CD8-positive, alpha-beta memory T cell (primary cell): ENCODE measurements at regions not wholly inside any gene's neighbourhood (a gene's known extent, or its start where the extent isn't known, plus 50 kb on each side); places are given as distances from the start of the nearest gene placed in this dataset.

Experiments used
- CTCF ChIA-PET: fragments of 350-600 bp; sonication (Branson Sonifier 250); formaldehyde crosslinking; loops from one replicate; lab custom pipeline; 2021; ENCODE audit warnings: antibody characterized with exemption; lab: Charles Lee
- POLR2A ChIA-PET: fragments of 350-600 bp; sonication (Branson Sonifier 250); formaldehyde crosslinking; loops from one replicate; lab custom pipeline; 2021; ENCODE audit warnings: antibody characterized with exemption; lab: Charles Lee
- DNase-seq, 5 donors: peaks; one replicate each; pipeline versions ENCODE4 v3.0.0 to v3.0.0-alpha.2; 2020 to 2022; ENCODE audit warnings: mixed read lengths in 1 of 5
- H3K27ac ChIP-seq: one replicate; pipeline ENCODE4 v1.7.0; 2013; ENCODE audit warnings: low read depth, mild to moderate bottlenecking, low read length, moderate library complexity
- H3K27me3 ChIP-seq: 2 replicates; pipeline ENCODE4 v1.7.0; 2013; ENCODE audit warnings: low read length, mild to moderate bottlenecking; ENCODE audit not compliant: insufficient read depth, poor library complexity, severe bottlenecking
- H3K36me3 ChIP-seq: 2 replicates; pipeline ENCODE4 v1.7.0; 2013; ENCODE audit warnings: mild to moderate bottlenecking, low read length, moderate library complexity; ENCODE audit not compliant: insufficient read depth
- H3K4me1 ChIP-seq: 2 replicates; pipeline ENCODE4 v1.7.0; 2013; ENCODE audit warnings: mild to moderate bottlenecking, low read length, moderate library complexity; ENCODE audit not compliant: insufficient read depth
- H3K4me3 ChIP-seq: 2 replicates; pipeline ENCODE4 v1.7.0; 2013; ENCODE audit warnings: mild to moderate bottlenecking, low read length
- H3K9me3 ChIP-seq: 2 replicates; pipeline ENCODE4 v1.7.0; 2013; ENCODE audit warnings: mild to moderate bottlenecking, low read length
- H3K27ac Mint-ChIP-seq, 8 donors: one replicate each; pipeline ENCODE4 v1.8.0; 2020 to 2021; ENCODE audit warnings: mixed read lengths in 8 of 8, mild to moderate bottlenecking in 6 of 8, inconsistent platforms in 3 of 8, moderate library complexity in 3 of 8
- H3K27me3 Mint-ChIP-seq, 2 donors: one replicate each; pipeline ENCODE4 v1.8.0; 2020 to 2021; ENCODE audit warnings: mixed read lengths in 2 of 2, mild to moderate bottlenecking in 1 of 2, moderate library complexity in 1 of 2
- H3K36me3 Mint-ChIP-seq, 3 donors: one replicate each; pipeline ENCODE4 v1.8.0; 2020 to 2021; ENCODE audit warnings: mixed read lengths in 3 of 3, inconsistent platforms in 1 of 3, mild to moderate bottlenecking in 1 of 3
- H3K4me1 Mint-ChIP-seq, 3 donors: one replicate each; pipeline ENCODE4 v1.8.0; 2020 to 2021; ENCODE audit warnings: mixed read lengths in 3 of 3, inconsistent platforms in 1 of 3, mild to moderate bottlenecking in 1 of 3
- H3K4me3 Mint-ChIP-seq, 7 donors: one replicate each; pipeline ENCODE4 v1.8.0; 2020 to 2021; ENCODE audit warnings: mixed read lengths in 7 of 7, mild to moderate bottlenecking in 6 of 7, moderate library complexity in 4 of 7, inconsistent platforms in 2 of 7
- H3K9me3 Mint-ChIP-seq, 5 donors: one replicate each; pipeline ENCODE4 v1.8.0; 2020 to 2022; ENCODE audit warnings: mixed read lengths in 5 of 5, mild to moderate bottlenecking in 3 of 5, moderate library complexity in 2 of 5, inconsistent platforms in 1 of 5

DNA sequence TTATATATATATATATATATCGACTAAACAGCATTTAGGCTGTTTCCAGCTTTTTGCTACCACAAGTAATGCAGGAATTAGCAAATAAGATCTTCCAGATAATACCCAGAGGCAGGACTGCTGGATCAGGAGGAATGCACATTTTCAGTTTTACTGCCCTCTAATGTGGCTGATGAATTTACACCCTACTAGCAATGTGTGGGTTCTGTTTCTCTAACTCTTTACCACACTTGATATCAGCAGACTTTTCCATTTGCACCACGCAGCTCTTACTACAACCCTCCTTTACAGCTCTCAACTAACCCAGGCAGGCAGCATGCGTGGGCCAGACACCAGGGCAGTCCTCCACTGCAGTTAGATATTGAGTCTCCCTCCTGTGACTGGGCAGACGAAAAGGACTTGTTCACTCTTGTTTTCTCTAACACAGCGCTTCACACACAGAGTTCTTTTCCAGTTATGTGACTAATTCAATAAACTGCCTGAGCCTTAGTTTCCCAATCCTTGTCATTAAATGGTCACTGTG is 67.7 kb downstream of the IGLL5 start:
- POLR2A ChIA-PET: no interaction called here
- Histone ChIP-seq H3K4me3 (no peak overlapping the region), H3K4me1 (no peaks in the 10 kb centered on the region), H3K27me3 (peaks cover 4% of the 10 kb centered on the region), H3K36me3 (no peaks in the 10 kb centered on the region), H3K27ac (no peak overlapping the region), H3K9me3 (no peaks in the 10 kb centered on the region)
- Mint-ChIP-seq H3K9me3 (peaks cover 0 to 5% (median 0%) of the 10 kb centered on the region in 5 donors), H3K4me1 (peaks cover 0 to 6% (median 3%) of the 10 kb centered on the region in 3 donors), H3K27ac (no peak overlapping the region), H3K27me3 (peaks cover 20 to 50% of the 10 kb centered on the region in 2 donors), H3K36me3 (peaks cover 0 to 10% (median 0%) of the 10 kb centered on the region in 3 donors), H3K4me3 (no peak overlapping the region)
- DNase-seq: no peak
- CTCF ChIA-PET: interaction anchor here (0.6 to 9.7 kb wide), 17 partner anchors 12 to 368 kb away, joined by 3 to 106 read pairs (median 5); partner anchors contain the start of gene RAB36

DNA sequence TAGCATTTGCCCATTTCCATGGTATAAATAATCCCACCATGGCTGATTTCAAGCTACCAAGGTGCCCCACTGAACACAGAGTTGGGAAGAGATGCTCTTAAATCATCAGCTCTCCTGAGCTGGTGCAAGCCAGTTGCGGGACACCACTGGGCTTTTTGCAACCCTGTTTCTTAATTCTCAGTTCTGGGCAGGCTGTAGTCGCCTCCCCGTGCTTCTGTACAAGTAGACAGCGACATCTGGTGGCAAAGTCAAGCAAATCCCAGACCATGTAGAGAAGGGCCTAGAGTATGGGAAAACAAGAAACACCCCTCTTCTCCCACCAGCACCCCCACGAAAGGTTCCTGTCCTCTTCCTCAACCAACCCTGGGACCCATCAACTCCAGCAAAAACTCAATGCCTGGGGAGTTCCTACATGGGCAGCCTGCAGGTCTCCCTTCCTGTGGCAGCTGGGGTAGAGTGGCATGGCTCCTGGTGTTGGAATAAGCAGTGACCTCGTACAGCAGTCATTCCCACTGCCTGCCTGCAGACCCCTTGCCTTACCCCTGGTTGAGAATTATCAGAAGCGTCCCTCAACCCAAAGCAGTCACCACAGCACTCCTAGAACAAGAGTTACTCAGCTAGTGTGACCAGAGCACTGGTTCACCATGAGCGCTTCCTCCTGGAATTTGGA is 68.4 kb downstream of the IGLL5 start:
- peaks cover 4% of the 10 kb centered on the region for H3K27me3 ChIP-seq
- Mint-ChIP-seq H3K36me3 (peaks cover 0 to 10% (median 0%) of the 10 kb centered on the region in 3 donors), H3K4me3 (no peak overlapping the region), H3K4me1 (peaks cover 0 to 6% (median 3%) of the 10 kb centered on the region in 3 donors), H3K27me3 (peaks cover 18 to 46% of the 10 kb centered on the region in 2 donors), H3K27ac (no peak overlapping the region), H3K9me3 (peaks cover 0 to 5% (median 0%) of the 10 kb centered on the region in 5 donors)
- POLR2A ChIA-PET: no interaction called here
- no peaks in the 10 kb centered on the region for H3K36me3 ChIP-seq
- H3K27ac ChIP-seq: no peak overlapping the region
- H3K9me3 ChIP-seq: no peaks in the 10 kb centered on the region
- DNase-seq: peak; percentile 51 to 80 (median 63)
- CTCF ChIA-PET: interaction anchor here (0.6 to 9.7 kb wide), 21 partner anchors 12 to 430 kb away, joined by 3 to 106 read pairs (median 6); partner anchors contain the start of gene RAB36
- no peak overlapping the region for H3K4me3 ChIP-seq
- H3K4me1 ChIP-seq: no peaks in the 10 kb centered on the region

DNA sequence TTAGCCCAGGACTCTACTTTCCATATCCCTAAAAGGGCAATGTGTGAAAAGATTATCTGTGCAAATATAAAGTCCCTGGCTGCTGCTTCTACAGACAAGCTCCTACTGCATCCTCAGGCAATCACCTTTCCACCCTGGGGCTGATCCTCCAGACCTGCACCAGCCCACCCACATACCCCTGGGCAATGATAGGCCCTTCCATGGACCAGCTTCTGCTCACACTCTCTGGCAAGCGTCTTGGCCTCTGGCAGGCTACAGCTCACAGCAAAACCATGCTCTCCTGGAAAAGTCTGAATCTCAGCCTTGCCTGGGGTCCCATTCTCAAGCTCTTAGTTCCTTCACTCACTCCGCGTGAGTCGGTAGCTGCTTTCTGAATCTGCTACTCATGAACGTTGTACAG is 69.5 kb downstream of the IGLL5 start:
- Mint-ChIP-seq H3K27me3 (peaks cover 20 to 40% of the 10 kb centered on the region in 2 donors), H3K4me3 (no peak overlapping the region)

DNA sequence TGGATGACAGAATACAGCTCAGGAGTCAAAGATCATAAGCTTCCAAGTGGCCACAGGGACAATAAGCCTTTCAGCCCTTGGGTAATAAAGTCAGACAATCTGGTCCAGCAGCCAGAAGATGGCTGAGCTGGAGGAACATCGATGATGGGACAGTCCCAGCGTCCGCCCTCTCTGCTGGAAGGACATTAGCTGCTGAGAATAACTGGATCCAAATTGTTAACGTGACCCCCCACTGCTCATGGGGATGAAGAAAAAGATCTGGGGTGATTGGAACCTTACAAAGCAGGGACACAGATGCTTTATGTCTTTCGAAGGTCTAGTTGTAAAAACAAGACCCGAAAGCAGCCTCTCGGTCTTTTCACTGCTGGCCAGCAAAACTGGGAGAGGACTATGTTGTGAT is 71.0 kb downstream of the IGLL5 start:
- CTCF ChIA-PET: interaction anchor here (0.9 to 9.7 kb wide), 12 partner anchors 24 to 427 kb away, joined by 3 to 106 read pairs (median 7); no protein-coding TSS in a partner anchor
- peaks cover 17 to 27% of the 10 kb centered on the region in 2 donors for H3K27me3 Mint-ChIP-seq
- no peak for DNase-seq

More for the DNA sequence above, 69.5 kb downstream of the IGLL5 start:
- ChIA-PET POLR2A (interaction anchor here (0.5 kb wide), 1 partner anchor 370 kb away, joined by 3 read pairs; no protein-coding TSS in a partner anchor), CTCF (interaction anchor here (0.7 to 9.7 kb wide), 17 partner anchors 10 to 429 kb away, joined by 3 to 106 read pairs (median 6); no protein-coding TSS in a partner anchor)
- H3K4me1 ChIP-seq: no peaks in the 10 kb centered on the region
- peaks cover 0 to 8% (median 0%) of the 10 kb centered on the region in 3 donors for H3K36me3 Mint-ChIP-seq
- peaks cover 4% of the 10 kb centered on the region for H3K27me3 ChIP-seq
- no peaks in the 10 kb centered on the region for H3K36me3 ChIP-seq
- H3K4me3 ChIP-seq: no peak overlapping the region
- no peak overlapping the region for H3K27ac Mint-ChIP-seq
- DNase-seq: no peak
- H3K9me3 Mint-ChIP-seq: peaks cover 0 to 9% (median 3%) of the 10 kb centered on the region in 5 donors
- H3K4me1 Mint-ChIP-seq: peaks cover 0 to 6% (median 3%) of the 10 kb centered on the region in 3 donors
- no peak overlapping the region for H3K27ac ChIP-seq
- H3K9me3 ChIP-seq: no peaks in the 10 kb centered on the region

DNA sequence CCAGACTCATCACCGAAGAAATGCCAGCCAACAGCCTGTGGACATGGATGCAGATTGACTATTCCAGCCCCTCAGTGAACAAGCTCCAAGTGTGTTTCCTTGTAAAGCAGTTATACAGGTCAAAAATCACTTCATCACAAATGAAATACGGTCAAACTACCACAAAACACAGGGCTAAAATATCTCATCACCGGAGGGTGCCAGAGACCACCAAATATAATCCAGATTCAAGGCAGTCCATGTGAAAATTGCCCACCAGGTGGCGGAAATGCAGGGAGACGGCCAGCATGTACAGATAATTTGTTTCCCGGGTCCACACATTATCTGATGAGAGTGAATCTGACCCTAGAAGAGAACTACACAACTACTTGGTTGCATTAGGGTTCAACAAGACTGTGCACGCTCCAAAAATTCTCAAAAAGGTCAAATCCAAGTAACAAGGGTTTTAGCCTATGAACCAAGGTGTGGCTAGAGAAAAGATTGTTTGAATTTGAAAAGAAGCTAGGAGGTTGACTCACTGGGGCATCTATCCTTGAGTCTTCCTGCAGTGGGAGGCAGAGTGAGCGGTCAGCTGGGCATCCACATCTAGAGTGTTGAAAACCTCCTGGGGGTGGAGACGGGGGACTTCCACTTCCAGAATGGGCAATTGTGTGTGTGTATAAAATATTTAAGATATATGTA is 71.7 kb downstream of the IGLL5 start:
- H3K27ac Mint-ChIP-seq: no peak overlapping the region
- no peaks in the 10 kb centered on the region for H3K9me3 ChIP-seq
- peaks cover 0 to 6% (median 3%) of the 10 kb centered on the region in 3 donors for H3K4me1 Mint-ChIP-seq
- no peaks in the 10 kb centered on the region for H3K36me3 ChIP-seq
- no peak overlapping the region for H3K27ac ChIP-seq
- H3K4me1 ChIP-seq: no peaks in the 10 kb centered on the region
- DNase-seq: peak; percentile 59 to 80 (median 70)
- H3K4me3 ChIP-seq: no peak overlapping the region
- H3K4me3 Mint-ChIP-seq: no peak overlapping the region
- H3K9me3 Mint-ChIP-seq: peaks cover 0 to 9% (median 3%) of the 10 kb centered on the region in 5 donors
- peaks cover 4% of the 10 kb centered on the region for H3K27me3 ChIP-seq
- ChIA-PET POLR2A (no interaction called here), CTCF (interaction anchor here (0.7 to 9.7 kb wide), 26 partner anchors 9 to 426 kb away, joined by 3 to 106 read pairs (median 4); partner anchors contain the start of gene RAB36)
- peaks cover 15 to 27% of the 10 kb centered on the region in 2 donors for H3K27me3 Mint-ChIP-seq
- H3K36me3 Mint-ChIP-seq: peaks cover 0 to 6% (median 0%) of the 10 kb centered on the region in 3 donors

More for the DNA sequence above, 71.0 kb downstream of the IGLL5 start:
- no peaks in the 10 kb centered on the region for H3K9me3 ChIP-seq
- Mint-ChIP-seq H3K36me3 (peaks cover 0 to 6% (median 0%) of the 10 kb centered on the region in 3 donors), H3K27ac (no peak overlapping the region), H3K9me3 (peaks cover 0 to 9% (median 3%) of the 10 kb centered on the region in 5 donors), H3K4me3 (no peak overlapping the region), H3K4me1 (peaks cover 0 to 6% (median 3%) of the 10 kb centered on the region in 3 donors)
- H3K27me3 ChIP-seq: peaks cover 4% of the 10 kb centered on the region
- no peaks in the 10 kb centered on the region for H3K36me3 ChIP-seq
- no peak overlapping the region for H3K4me3 ChIP-seq
- H3K27ac ChIP-seq: no peak overlapping the region
- H3K4me1 ChIP-seq: no peaks in the 10 kb centered on the region
- POLR2A ChIA-PET: no interaction called here

DNA sequence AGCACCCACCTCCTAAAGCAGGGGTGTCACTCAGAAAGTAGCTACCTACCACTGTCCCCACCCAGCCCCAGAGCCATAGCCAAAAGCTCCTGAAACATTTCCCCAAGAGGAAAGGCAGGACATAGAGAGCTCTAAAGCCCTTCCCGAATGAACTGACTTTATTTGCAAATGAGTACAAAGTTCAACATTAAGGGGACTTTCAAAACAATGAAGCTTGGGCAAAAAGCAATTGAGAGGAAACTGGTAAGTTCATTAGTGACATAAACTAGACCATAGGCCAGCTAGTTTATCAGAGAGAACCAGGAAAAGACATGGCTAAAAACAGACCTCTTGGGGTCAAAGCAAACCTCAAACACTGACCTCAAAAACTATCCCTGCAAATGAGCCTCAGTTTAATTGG is 72.7 kb downstream of the IGLL5 start:
- H3K4me3 Mint-ChIP-seq: no peak overlapping the region
- no peaks in the 10 kb centered on the region for H3K4me1 Mint-ChIP-seq
- ChIA-PET CTCF (interaction anchor here (0.8 to 9.7 kb wide), 21 partner anchors 8 to 425 kb away, joined by 3 to 106 read pairs (median 3); partner anchors contain the start of gene RAB36), POLR2A (no interaction called here)
- Histone ChIP-seq H3K27me3 (peaks cover 4% of the 10 kb centered on the region), H3K4me1 (no peaks in the 10 kb centered on the region), H3K9me3 (no peaks in the 10 kb centered on the region), H3K36me3 (no peaks in the 10 kb centered on the region), H3K4me3 (no peak overlapping the region), H3K27ac (no peak overlapping the region)
- peaks cover 17 to 29% of the 10 kb centered on the region in 2 donors for H3K27me3 Mint-ChIP-seq
- DNase-seq: no peak
- peaks cover 0 to 6% (median 0%) of the 10 kb centered on the region in 3 donors for H3K36me3 Mint-ChIP-seq
- H3K9me3 Mint-ChIP-seq: peaks cover 0 to 9% (median 3%) of the 10 kb centered on the region in 5 donors
- no peak overlapping the region for H3K27ac Mint-ChIP-seq

DNA sequence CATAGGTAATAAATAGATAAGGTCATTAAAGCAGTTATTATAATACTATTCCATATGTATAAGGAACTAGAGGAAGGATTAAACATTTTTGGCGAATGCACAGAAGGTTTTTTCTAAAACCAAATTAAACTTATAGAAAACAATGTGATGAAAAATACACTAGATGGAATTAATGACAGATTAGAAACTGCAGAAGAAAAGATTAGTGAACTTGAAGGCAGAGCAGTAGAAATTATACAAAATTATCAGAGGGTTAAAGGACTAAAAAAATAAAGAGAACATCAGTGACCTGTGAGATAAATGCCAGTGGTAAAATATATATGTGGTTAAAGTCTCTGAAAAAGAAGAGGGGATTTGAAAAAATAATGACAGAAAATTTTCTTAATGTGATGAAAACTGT is 74.0 kb downstream of the IGLL5 start:
- CTCF ChIA-PET: interaction anchor here (2.2 to 9.7 kb wide), 3 partner anchors 165 to 320 kb away, joined by 14 to 106 read pairs (median 18); no protein-coding TSS in a partner anchor
- H3K27me3 Mint-ChIP-seq: peaks cover 21 to 31% of the 10 kb centered on the region in 2 donors
- no peak for DNase-seq
- no peak overlapping the region for H3K4me3 ChIP-seq
- no peaks in the 10 kb centered on the region for H3K36me3 ChIP-seq
- peaks cover 0 to 9% (median 3%) of the 10 kb centered on the region in 5 donors for H3K9me3 Mint-ChIP-seq
- no peak overlapping the region for H3K27ac Mint-ChIP-seq
- no peaks in the 10 kb centered on the region for H3K27me3 ChIP-seq
- peaks cover 0 to 6% (median 0%) of the 10 kb centered on the region in 3 donors for H3K36me3 Mint-ChIP-seq
- H3K27ac ChIP-seq: no peak overlapping the region
- H3K4me1 ChIP-seq: no peaks in the 10 kb centered on the region
- H3K4me1 Mint-ChIP-seq: no peaks in the 10 kb centered on the region
- H3K9me3 ChIP-seq: no peaks in the 10 kb centered on the region
- H3K4me3 Mint-ChIP-seq: no peak overlapping the region
- POLR2A ChIA-PET: no interaction called here
